NCI-H510A treated with DMSO at 0.1 percent for 48 hours (cell line): ENCODE measurements at regions not wholly inside any gene's neighbourhood (a gene's known extent, or its start where the extent isn't known, plus 50 kb on each side); places are given as distances from the start of the nearest gene placed in this dataset.
"Not testable (repeated sequence)": the region's sequence is repeated elsewhere in the genome, so short reads cannot be mapped to it uniquely, and the experiment has no call there.

Experiments used
- DNase-seq: peaks from one replicate; lab custom pipeline; 2025; lab: John Stamatoyannopoulos, UW

DNA sequence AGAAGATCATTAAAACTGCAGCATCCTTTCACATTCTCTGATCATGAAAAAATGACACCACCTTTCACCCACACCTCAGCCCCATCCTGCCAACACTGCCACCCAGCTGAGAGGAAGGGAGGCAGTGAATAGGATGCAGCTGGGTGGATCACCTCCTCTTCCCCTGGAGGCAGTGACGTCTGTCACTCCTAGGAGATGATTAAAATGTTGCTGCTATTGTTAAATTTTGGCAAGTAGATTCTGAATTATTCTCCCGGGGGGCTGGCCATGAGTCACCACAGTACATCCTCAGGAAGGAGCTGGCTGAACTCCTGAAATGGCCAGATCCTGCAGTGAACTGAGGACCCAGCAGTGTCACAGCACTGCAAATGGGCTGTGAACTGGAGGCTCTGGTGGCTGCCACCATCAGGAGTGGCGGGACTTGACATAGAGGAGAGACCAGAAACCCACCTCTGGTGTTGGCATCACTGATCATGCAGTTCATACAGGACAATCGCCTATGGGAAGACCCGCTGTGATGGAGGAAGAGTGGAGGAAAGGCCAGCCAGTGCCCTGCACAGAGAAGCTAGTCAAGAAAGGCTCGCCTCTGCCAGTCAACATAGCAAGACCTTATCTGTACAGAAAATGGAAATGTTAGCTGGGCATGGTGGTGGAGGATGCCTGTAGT is 199.1 kb downstream of the FAM43A start:
- no peak for DNase-seq

DNA sequence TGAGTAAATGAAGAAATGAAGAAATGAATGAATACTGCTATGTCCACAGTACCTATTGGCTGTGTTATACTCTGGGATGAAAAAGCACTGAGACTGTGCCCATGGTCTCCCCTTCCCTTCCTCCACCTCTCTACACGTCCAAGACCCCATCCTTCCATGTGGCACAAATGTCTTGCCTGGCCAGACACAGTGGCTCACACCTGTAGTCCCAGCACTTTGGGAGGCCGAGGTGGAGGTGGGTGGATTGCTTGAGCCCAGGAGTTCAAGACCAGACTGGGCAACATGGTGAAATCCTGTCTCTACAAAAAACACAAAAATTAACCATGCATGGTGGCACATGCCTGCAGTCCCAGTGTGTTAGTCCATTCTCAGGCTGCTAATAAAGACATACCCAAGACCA is 200.1 kb downstream of the FAM43A start:
- DNase-seq, result no peak

DNA sequence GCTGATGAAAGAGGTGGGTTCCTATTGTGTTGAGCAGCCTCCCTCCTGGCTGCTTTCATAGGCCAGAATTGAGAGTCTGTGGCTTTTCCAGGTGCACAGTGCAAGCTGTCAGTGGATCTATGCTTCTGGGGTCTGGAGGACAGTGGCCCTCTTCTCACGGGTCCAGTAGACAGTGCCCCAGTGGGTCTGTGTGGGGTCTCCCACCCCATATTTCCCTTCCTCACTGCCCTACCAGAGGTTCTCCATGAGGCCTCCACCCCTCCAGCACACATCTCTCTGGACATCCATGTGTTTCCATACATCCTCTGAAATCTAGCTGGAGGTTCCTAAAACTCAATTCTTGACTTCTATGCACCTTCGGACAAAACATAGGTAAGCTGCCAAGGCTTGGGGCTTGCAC is 201.2 kb downstream of the FAM43A start:
- no peak for DNase-seq

DNA sequence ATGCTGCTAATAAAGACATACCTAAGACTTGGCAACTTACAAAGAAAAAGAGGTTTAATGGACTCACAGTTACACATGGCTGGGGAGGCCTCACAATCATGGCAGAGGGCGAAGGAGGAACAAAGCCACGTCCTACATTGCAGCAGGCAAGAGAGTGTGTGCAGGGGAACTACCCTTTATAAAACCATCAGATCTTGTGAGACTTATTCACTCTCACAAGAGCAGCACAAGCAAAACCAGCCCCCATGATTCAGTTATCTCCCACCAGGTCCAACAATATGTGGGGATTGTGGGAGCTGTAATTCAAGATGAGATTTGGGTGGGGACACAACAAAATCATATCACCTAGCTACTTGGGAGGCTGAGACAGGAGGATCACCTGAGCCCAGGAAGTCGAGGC is 202.4 kb downstream of the FAM43A start:
- not testable (repeated sequence) for DNase-seq

- no peak for DNase-seq
Measured at GRCh38 chr3:194888916-194889315, 203.2 kb downstream of the FAM43A start.

GRCh38 chr3:194890091-194890490 is 204.4 kb downstream of the FAM43A start:
- no peak for DNase-seq

DNA sequence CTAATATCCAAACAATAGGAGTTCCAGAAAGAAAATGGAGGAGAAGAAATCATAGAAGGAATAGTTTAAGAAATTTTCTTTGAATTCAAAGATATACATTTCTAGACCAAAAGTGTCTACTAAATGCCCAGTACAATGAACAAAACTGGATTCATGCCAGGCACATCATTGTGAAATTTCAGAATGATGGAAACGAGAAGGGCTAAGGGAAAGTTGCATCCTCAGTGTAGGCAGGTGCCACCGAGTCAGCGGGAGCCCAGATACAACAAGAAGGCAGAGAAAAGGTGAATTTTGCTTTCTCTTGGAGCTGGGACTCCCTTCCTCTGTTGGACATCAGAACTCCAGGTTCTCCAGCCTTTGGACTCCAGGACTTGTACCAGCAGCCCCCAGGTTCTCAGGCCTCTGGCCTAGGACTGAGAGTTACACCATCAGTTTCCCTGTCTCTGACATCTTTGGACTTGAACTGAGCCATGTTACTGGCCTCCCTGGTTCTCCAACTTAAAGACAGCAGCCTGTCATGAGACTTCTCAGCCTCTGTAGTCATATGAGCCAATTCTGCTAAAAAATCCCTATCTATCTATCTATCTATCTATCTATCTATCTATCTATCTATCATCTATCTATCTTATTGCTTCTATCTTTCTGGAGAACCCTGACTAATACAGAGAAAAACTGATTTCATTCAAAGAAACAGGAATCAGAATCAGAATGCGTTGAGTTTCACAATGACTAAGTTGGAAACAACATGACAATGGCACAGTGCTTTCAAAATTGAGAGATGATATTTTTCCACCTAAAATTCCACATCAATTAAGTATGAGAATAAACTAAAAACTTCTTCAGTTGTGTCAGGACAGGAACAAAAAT is 207.7 kb downstream of the FAM43A start:
- DNase-seq, result no peak

- no peak for DNase-seq
Measured at GRCh38 chr3:194894538-194894937, 208.9 kb downstream of the FAM43A start.

DNA sequence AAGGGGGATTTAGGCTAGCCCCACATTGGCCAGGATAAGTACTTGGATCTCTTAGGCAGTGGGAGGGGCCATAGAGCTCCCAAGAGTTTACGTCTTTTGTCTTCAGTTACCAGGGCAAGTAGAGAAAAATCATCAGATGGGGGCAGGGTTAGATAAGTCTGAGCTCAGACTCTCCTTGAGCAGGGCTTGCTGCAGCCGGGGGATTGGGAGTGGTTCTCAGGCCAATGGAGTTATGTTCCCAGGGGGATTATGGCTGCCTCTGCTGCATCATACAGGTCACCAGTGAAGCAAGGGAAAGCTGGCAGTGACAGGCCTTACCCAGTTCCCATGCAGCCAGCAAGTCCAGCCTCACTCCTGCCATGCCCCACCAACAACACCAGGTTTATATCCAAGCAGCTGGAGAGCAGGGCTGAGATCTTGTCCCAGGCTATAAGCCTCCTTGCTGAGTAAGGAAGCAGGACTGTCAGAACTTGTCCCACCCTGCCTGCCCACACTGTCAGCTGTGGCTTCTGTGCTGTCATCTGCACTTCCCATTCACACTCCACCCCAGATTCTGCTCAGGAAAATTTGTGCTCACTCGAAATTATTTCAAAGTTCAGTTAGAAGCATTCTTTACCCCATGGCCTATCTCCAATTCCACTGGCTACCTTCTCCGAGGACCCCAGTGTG is 215.3 kb downstream of the FAM43A start:
- DNase-seq, result no peak

GRCh38 chr3:194903447-194903846 is 217.8 kb downstream of the FAM43A start:
- DNase-seq, result not testable (repeated sequence)

GRCh38 chr3:194904999-194905398 is 219.3 kb downstream of the FAM43A start:
- DNase-seq, result not testable (repeated sequence)

DNA sequence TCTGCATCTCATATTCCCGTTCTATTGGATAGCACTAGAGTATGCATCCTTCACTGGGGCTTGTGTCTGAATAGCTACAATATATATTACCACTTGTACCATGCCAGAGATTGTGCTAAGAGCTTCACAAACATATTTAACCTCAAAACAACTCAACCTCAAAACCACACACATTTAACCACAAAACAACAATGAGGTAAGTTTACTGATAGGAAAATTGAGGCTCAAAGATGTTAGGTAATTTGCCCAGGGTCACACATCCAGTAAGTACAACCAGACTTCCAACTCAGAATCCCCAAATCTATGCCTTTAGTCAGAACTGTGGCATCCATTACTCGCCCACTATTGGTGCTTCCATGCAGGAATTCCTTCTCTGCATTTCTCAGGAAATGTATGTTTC is 220.0 kb downstream of the FAM43A start:
- no peak for DNase-seq

GRCh38 chr3:194906229-194906629 is 220.5 kb downstream of the FAM43A start:
- DNase-seq, result no peak

DNA sequence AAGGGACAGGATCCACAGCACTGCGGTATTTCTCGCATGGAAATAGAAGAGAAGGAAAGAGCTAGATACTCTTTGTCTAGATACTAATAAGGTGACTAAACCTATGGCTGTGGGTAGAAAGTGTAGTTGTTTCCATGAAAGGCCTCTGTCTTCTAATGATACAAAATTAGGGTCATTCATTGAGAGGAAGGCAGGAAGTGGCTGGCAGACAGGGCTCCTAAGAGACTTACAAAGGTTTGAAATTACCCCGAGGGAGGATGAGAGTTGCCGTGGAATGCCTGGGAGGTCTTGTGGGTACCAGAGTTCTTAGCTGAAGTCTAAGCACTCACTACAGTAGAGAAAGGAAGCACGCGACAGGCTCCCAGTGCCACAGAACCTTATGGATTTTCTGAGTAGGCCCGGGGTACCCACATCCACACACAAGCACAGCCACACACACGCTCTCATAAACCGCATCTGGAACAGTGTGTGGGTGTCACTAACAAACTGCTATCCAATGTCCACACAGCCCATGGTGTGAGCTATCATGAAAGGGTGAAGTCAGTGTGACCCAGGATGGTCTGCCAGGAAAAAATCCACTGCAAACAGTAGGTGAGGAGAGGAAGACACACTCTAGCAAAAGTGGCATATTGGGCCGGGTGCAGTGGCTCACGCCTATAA is 221.4 kb downstream of the FAM43A start:
- no peak for DNase-seq

GRCh38 chr3:194907811-194908210 is 222.1 kb downstream of the FAM43A start:
- DNase-seq, result no peak

- no peak for DNase-seq
Measured at GRCh38 chr3:194908496-194908895, 222.8 kb downstream of the FAM43A start.

- no peak for DNase-seq
Measured at GRCh38 chr3:194908972-194909371, 223.3 kb downstream of the FAM43A start.

DNA sequence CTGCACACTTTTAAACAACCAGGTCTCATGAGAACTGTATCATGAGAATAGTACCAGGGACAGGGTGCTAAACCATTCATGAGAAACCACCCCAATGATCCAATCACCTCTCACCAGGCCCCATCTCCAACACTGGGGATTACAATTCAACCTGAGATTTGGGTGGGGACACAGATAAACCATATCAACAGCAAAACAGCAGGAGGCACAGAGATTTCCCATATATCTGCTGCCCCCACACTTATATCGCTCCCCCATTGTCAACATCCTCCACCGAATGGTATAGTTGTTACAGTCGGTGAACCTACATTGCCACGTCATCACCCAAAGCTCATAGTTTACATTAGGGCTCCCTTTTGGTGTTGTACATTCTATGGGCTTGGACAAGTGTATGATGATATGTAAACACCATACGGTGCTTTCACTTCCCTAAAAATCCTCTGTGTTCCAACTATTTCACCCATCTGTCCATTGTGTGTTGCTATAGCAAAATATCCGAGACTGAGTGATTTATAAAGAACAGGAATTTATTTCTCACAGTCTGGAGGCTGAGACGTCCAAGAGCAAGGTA is 224.8 kb downstream of the FAM43A start:
- DNase-seq, result no peak

- no peak for DNase-seq
Measured at GRCh38 chr3:194913316-194913715, 227.6 kb downstream of the FAM43A start.

GRCh38 chr3:194924889-194925288 is 239.2 kb downstream of the FAM43A start:
- not testable (repeated sequence) for DNase-seq

DNA sequence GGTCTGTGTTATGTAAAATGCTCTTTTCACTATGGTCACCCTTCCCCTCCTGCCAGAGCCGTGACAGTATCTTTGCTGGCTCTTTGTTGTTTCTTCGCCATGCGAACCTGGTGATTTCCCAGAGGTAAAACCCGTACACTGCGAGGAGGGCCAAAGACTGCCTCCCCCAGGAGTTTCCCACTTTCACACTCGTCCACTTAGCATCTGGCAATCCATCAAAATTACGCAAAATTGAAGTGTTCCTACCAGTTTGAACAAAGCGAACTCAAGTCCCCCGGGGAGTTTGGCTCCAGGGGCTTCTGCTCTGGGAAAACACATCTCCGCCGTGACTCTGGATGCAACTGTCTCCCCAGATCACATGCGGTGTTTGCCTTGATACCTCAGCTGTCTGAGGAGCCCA is 239.9 kb downstream of the FAM43A start:
- no peak for DNase-seq

GRCh38 chr3:194928227-194928626 is 242.5 kb downstream of the FAM43A start:
- no peak for DNase-seq
